ENCODE measurements at regions not wholly inside any gene's neighbourhood (a gene's known extent, or its start where the extent isn't known, plus 50 kb on each side); places are given as distances from the start of the nearest gene placed in this dataset.

GRCh38 chr12:103197725-103198388, 240.4 kb downstream of the ASCL1 start:
- no peak for DNase-seq (ENCODE audit: insufficient read length)
- FAIRE-seq: no peak
- TF ChIP-seq TAF1 (IDR thresholded peaks at IDR 0.05; ENCODE audit: borderline replicate concordance, low read depth, low read length): no peak
- TF ChIP-seq POLR2A (IDR thresholded peaks at IDR 0.05; ENCODE audit: low read depth, low read length): no peak
- no peak for TF ChIP-seq POLR2AphosphoS5 (IDR thresholded peaks at IDR 0.05; ENCODE audit: low read depth, low read length)

- no peak for FAIRE-seq
- no peak for TF ChIP-seq POLR2A (IDR thresholded peaks at IDR 0.05; ENCODE audit: low read depth, low read length)
- TF ChIP-seq POLR2AphosphoS5 (IDR thresholded peaks at IDR 0.05; ENCODE audit: low read depth, low read length): no peak
- no peak for TF ChIP-seq TAF1 (IDR thresholded peaks at IDR 0.05; ENCODE audit: borderline replicate concordance, low read depth, low read length)
- DNase-seq (ENCODE audit: insufficient read length): no peak
Measured at GRCh38 chr12:103198499-103198898, 241.0 kb downstream of the ASCL1 start.

GRCh38 chr12:103205906-103206305, 248.4 kb downstream of the ASCL1 start:
- DNase-seq (ENCODE audit: insufficient read length): no peak
- TF ChIP-seq POLR2A (IDR thresholded peaks at IDR 0.05; ENCODE audit: low read depth, low read length): no peak
- no peak for TF ChIP-seq TAF1 (IDR thresholded peaks at IDR 0.05; ENCODE audit: borderline replicate concordance, low read depth, low read length)
- no peak for TF ChIP-seq POLR2AphosphoS5 (IDR thresholded peaks at IDR 0.05; ENCODE audit: low read depth, low read length)
- FAIRE-seq: no peak

- DNase-seq (ENCODE audit: insufficient read length): no peak
- no peak for FAIRE-seq
- TF ChIP-seq TAF1 (IDR thresholded peaks at IDR 0.05; ENCODE audit: borderline replicate concordance, low read depth, low read length): no peak
Measured at GRCh38 chr12:103207936-103208335, 250.5 kb downstream of the ASCL1 start.

- FAIRE-seq: no peak
Measured at GRCh38 chr12:103241184-103241583, 254.6 kb downstream of the C12orf42 start.

GRCh38 chr12:103244596-103244995, 251.2 kb downstream of the C12orf42 start:
- TF ChIP-seq POLR2A (IDR thresholded peaks at IDR 0.05; ENCODE audit: low read depth, low read length) (no peak), POLR2AphosphoS5 (IDR thresholded peaks at IDR 0.05; ENCODE audit: low read depth, low read length) (no peak), TAF1 (IDR thresholded peaks at IDR 0.05; ENCODE audit: borderline replicate concordance, low read depth, low read length) (no peak)
- FAIRE-seq (no peak), DNase-seq (ENCODE audit: insufficient read length) (no peak)

More at GRCh38 chr12:103241184-103241583, 254.6 kb downstream of the C12orf42 start:
- DNase-seq (ENCODE audit: insufficient read length): no peak
- no peak for TF ChIP-seq TAF1 (IDR thresholded peaks at IDR 0.05; ENCODE audit: borderline replicate concordance, low read depth, low read length)
- TF ChIP-seq POLR2A (IDR thresholded peaks at IDR 0.05; ENCODE audit: low read depth, low read length): no peak
- TF ChIP-seq POLR2AphosphoS5 (IDR thresholded peaks at IDR 0.05; ENCODE audit: low read depth, low read length): no peak

- no peak for TF ChIP-seq POLR2AphosphoS5 (IDR thresholded peaks at IDR 0.05; ENCODE audit: low read depth, low read length)
- no peak for TF ChIP-seq TAF1 (IDR thresholded peaks at IDR 0.05; ENCODE audit: borderline replicate concordance, low read depth, low read length)
- TF ChIP-seq POLR2A (IDR thresholded peaks at IDR 0.05; ENCODE audit: low read depth, low read length): no peak
- FAIRE-seq (no peak), DNase-seq (ENCODE audit: insufficient read length) (no peak)
Measured at GRCh38 chr12:103247531-103247930, 248.2 kb downstream of the C12orf42 start.

- TF ChIP-seq TAF1 (IDR thresholded peaks at IDR 0.05; ENCODE audit: borderline replicate concordance, low read depth, low read length) (no peak), POLR2AphosphoS5 (IDR thresholded peaks at IDR 0.05; ENCODE audit: low read depth, low read length) (no peak), POLR2A (IDR thresholded peaks at IDR 0.05; ENCODE audit: low read depth, low read length) (no peak)
- DNase-seq (ENCODE audit: insufficient read length): no peak
- no peak for FAIRE-seq
Measured at GRCh38 chr12:103249607-103250006, 246.2 kb downstream of the C12orf42 start.

- no peak for FAIRE-seq
- no peak for DNase-seq (ENCODE audit: insufficient read length)
- TF ChIP-seq POLR2AphosphoS5 (IDR thresholded peaks at IDR 0.05; ENCODE audit: low read depth, low read length) (no peak), TAF1 (IDR thresholded peaks at IDR 0.05; ENCODE audit: borderline replicate concordance, low read depth, low read length) (no peak), POLR2A (IDR thresholded peaks at IDR 0.05; ENCODE audit: low read depth, low read length) (no peak)
Measured at GRCh38 chr12:103250487-103250886, 245.3 kb downstream of the C12orf42 start.
